Right lobe of liver (tissue), 4 donors: ENCODE measurements at regions not wholly inside any gene's neighbourhood (a gene's known extent, or its start where the extent isn't known, plus 50 kb on each side); places are given as distances from the start of the nearest gene placed in this dataset.

Experiments
- CTCF ChIP-seq, 4 donors: fragments of 200-600 bp in 3 of 4; fragments of 450-650 bp in 1 of 4; IDR thresholded peaks; one replicate each; pipeline versions ENCODE4 v1.5.1 to v1.8.0; 2016 to 2022; ENCODE audit warnings: antibody characterized with exemption in 4 of 4, mild to moderate bottlenecking in 2 of 4
- POLR2A ChIP-seq: fragments of 450-650 bp; IDR thresholded peaks from one replicate; pipeline ENCODE4 v1.6.1; 2017; ENCODE audit warnings: antibody characterized with exemption, mild to moderate bottlenecking
- donor health status: DM: no; HTN: no; CAD: no.
- donor health status: DM: no; HTN: no; CAD: no.
- donor health status: DM: no; HTN: yes; CAD: no.

GRCh38 chr2:64250751-64251423 is 106.7 kb upstream of the PELI1 start:
- TF ChIP-seq CTCF (IDR thresholded peaks at IDR 0.05), result no peak
- no peak for TF ChIP-seq POLR2A
